ENCODE measurements at regions not wholly inside any gene's neighbourhood (a gene's known extent, or its start where the extent isn't known, plus 50 kb on each side); places are given as distances from the start of the nearest gene placed in this dataset.

- H3K9me3 ChIP-seq (ENCODE audit: control insufficient read depth, low read length), result no peaks in the 10 kb centered on the region
- no peaks in the 10 kb centered on the region for H3K36me3 ChIP-seq (ENCODE audit: control insufficient read depth, insufficient read depth, low read length)
- 100% methylated on average over 2 of the region's 3 CpGs; no CpG with 5 or more reads in 1 of the 2 experiments for WGBS, 2 experiments (ENCODE audit: insufficient coverage in 2 of 2)
- H3K4me1 ChIP-seq (ENCODE audit: control insufficient read depth, insufficient read depth, low read length, poor library complexity, severe bottlenecking), result no peaks in the 10 kb centered on the region
- H3K4me3 ChIP-seq (ENCODE audit: extremely low read depth, insufficient read depth, low read length, poor library complexity, severe bottlenecking), result no peak overlapping the region
- H3K27ac ChIP-seq (ENCODE audit: low read depth, low read length, severe bottlenecking), result no peak overlapping the region
Measured at GRCh38 chr12:83807871-83808270, 1104.7 kb downstream of the SLC6A15 start.

DNA sequence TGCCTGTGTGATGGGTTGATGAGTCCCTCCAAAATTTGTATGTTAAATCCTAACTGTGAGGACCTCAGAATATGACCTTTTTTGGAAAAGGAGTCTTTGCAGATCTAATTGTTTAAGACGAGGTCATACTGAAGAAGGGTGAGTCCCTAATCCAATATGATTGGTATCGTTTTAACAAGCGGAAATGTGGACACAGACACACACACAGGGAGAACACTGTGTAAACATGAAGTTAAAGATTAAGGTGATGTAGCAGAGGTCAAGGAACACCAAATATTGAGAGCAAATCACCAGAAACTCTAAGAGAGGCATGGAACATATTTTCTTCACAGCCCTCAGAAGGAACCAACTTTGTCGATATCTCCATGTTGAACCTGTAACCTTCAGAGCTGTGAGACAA lies 1106.7 kb downstream of the SLC6A15 start:
- Histone ChIP-seq H3K36me3 (ENCODE audit: control insufficient read depth, insufficient read depth, low read length) (no peaks in the 10 kb centered on the region), H3K9me3 (ENCODE audit: control insufficient read depth, low read length) (no peaks in the 10 kb centered on the region), H3K4me3 (ENCODE audit: extremely low read depth, insufficient read depth, low read length, poor library complexity, severe bottlenecking) (no peak overlapping the region), H3K4me1 (ENCODE audit: control insufficient read depth, insufficient read depth, low read length, poor library complexity, severe bottlenecking) (no peaks in the 10 kb centered on the region), H3K27ac (ENCODE audit: low read depth, low read length, severe bottlenecking) (no peak overlapping the region)
- 60 to 75% methylated on average over 1 to 3 of the region's 4 CpGs for WGBS, 2 experiments (ENCODE audit: insufficient coverage in 2 of 2)

DNA sequence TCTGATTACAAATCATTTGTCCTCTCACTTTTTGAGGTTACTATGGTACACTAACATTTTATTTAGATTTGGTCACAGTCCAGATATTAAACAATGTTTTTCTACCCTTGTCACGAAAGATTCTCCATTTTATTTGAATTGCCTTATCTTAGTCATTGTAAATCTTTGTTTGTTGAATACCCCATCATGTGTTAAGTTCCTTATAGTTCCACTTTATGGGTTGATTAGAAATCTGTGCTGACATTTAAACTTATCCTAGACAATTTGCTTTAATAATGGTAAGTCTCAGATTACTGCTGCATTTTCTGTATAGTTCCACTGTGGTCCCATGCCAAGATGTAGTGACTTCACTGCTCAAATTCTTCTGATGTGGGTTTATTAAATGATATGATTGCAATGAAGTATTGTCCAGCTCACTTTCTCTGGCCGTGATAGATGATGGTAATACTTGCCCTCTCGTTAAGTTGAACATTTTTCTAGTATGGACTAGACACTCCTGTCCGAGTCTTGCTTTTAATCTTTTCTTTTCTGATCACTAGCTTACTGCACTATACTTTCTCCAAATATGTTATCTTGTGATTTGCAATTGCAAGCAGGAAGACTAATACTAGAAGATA lies 1107.3 kb downstream of the SLC6A15 start:
- Histone ChIP-seq H3K36me3 (ENCODE audit: control insufficient read depth, insufficient read depth, low read length) (no peaks in the 10 kb centered on the region), H3K9me3 (ENCODE audit: control insufficient read depth, low read length) (no peaks in the 10 kb centered on the region), H3K27ac (ENCODE audit: low read depth, low read length, severe bottlenecking) (no peak overlapping the region), H3K4me1 (ENCODE audit: control insufficient read depth, insufficient read depth, low read length, poor library complexity, severe bottlenecking) (no peaks in the 10 kb centered on the region), H3K4me3 (ENCODE audit: extremely low read depth, insufficient read depth, low read length, poor library complexity, severe bottlenecking) (no peak overlapping the region)
- WGBS, 2 experiments (ENCODE audit: insufficient coverage in 2 of 2), result 92% methylated on average over 2 of the region's 4 CpGs; no CpG with 5 or more reads in 1 of the 2 experiments

DNA sequence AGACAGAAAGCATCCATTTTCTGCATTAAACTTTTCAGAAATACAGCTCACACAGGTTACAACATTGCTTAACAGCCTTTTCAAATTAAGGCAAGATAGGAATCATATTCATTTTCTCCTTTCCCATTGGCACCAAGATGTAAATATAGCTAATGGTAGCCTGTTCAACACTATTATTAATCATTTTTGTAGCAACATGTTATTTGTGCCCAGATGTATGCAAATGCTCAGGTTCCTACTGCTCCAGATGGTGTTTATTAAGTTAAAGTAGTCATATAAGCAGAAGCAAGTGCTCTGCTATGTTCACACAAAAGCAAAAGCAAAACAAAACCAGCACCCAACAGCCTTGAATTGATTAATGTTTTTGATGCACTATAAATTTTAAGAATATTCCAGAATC lies 1110.6 kb downstream of the SLC6A15 start:
- no peaks in the 10 kb centered on the region for H3K4me1 ChIP-seq (ENCODE audit: control insufficient read depth, insufficient read depth, low read length, poor library complexity, severe bottlenecking)

DNA sequence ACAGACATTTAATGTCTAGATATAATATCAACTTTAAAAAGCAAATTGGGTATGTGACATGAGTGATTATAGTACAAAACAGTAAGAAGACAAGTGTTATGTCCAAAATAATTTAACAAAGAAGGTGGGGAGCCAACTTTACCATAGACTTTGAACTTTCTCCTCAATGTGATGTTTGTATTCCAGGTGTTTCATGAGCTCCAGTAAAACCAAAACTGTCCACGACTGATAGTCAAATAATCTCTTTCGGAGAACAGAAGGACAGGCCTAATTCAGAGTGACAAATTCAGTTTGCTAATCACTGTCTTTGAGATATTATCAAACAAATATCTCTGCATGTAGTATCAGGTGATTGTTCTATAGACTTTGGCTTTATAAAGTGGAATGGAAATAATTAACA lies 1112.6 kb downstream of the SLC6A15 start:
- Histone ChIP-seq H3K36me3 (ENCODE audit: control insufficient read depth, insufficient read depth, low read length) (no peaks in the 10 kb centered on the region), H3K9me3 (ENCODE audit: control insufficient read depth, low read length) (no peaks in the 10 kb centered on the region), H3K4me3 (ENCODE audit: extremely low read depth, insufficient read depth, low read length, poor library complexity, severe bottlenecking) (no peak overlapping the region), H3K4me1 (ENCODE audit: control insufficient read depth, insufficient read depth, low read length, poor library complexity, severe bottlenecking) (no peaks in the 10 kb centered on the region), H3K27ac (ENCODE audit: low read depth, low read length, severe bottlenecking) (no peak overlapping the region)
- no CpG with 5 or more reads among the region's 2 CpGs for WGBS, 2 experiments (ENCODE audit: insufficient coverage in 2 of 2)

More for the DNA sequence above, 1110.6 kb downstream of the SLC6A15 start:
- H3K27ac ChIP-seq (ENCODE audit: low read depth, low read length, severe bottlenecking), result no peak overlapping the region
- no peak overlapping the region for H3K4me3 ChIP-seq (ENCODE audit: extremely low read depth, insufficient read depth, low read length, poor library complexity, severe bottlenecking)
- H3K9me3 ChIP-seq (ENCODE audit: control insufficient read depth, low read length), result no peaks in the 10 kb centered on the region
- H3K36me3 ChIP-seq (ENCODE audit: control insufficient read depth, insufficient read depth, low read length), result no peaks in the 10 kb centered on the region

DNA sequence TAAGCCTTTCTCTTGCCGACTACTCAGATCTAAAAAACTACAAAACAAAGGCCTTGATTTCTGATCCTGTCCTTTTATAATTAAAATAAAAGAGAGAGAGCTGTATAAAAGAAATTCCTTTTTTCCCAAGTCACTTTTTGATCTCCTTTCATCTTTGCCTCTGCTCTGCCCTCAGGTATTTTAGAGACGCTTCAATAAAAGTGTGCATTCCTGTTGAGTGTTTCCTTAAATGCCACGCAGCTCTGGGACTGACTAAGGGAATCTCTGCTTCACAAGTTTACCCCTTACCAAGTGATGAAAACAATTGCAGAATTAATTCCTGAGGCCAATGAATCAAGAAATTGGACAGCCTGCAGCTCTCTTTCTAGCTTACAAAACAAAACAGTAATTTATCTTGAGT lies 1109.8 kb downstream of the TMTC2 start:
- WGBS, 2 experiments (ENCODE audit: insufficient coverage in 2 of 2), result 65% methylated on average over 2 of the region's 3 CpGs; no CpG with 5 or more reads in 1 of the 2 experiments
- no peaks in the 10 kb centered on the region for H3K4me1 ChIP-seq (ENCODE audit: control insufficient read depth, insufficient read depth, low read length, poor library complexity, severe bottlenecking)
- no peaks in the 10 kb centered on the region for H3K36me3 ChIP-seq (ENCODE audit: control insufficient read depth, insufficient read depth, low read length)
- H3K9me3 ChIP-seq (ENCODE audit: control insufficient read depth, low read length), result no peaks in the 10 kb centered on the region
- H3K4me3 ChIP-seq (ENCODE audit: extremely low read depth, insufficient read depth, low read length, poor library complexity, severe bottlenecking), result no peak overlapping the region
- H3K27ac ChIP-seq (ENCODE audit: low read depth, low read length, severe bottlenecking), result no peak overlapping the region

DNA sequence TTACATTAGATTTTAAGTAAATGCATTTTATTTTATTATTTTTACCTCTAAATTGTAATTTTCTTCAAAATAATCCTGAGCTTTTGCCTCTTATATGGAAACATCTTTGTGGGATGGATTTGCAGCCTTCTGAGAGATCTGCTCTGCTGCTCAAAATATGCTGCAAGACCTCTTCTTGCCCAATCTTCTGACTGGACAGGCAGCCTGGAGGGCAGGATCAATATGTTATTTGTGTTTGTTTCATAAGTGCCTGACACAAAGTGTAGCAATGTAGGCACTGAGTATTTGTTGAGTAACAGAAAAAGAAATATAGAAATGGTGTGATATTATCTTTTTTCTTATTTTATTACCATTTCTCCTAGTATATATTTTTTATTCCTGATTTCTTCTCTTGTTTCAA lies 1106.9 kb downstream of the TMTC2 start:
- Histone ChIP-seq H3K9me3 (ENCODE audit: control insufficient read depth, low read length) (no peaks in the 10 kb centered on the region), H3K4me1 (ENCODE audit: control insufficient read depth, insufficient read depth, low read length, poor library complexity, severe bottlenecking) (no peaks in the 10 kb centered on the region), H3K4me3 (ENCODE audit: extremely low read depth, insufficient read depth, low read length, poor library complexity, severe bottlenecking) (no peak overlapping the region), H3K27ac (ENCODE audit: low read depth, low read length, severe bottlenecking) (no peak overlapping the region), H3K36me3 (ENCODE audit: control insufficient read depth, insufficient read depth, low read length) (no peaks in the 10 kb centered on the region)

- H3K9me3 ChIP-seq (ENCODE audit: control insufficient read depth, low read length), result no peaks in the 10 kb centered on the region
- no peaks in the 10 kb centered on the region for H3K36me3 ChIP-seq (ENCODE audit: control insufficient read depth, insufficient read depth, low read length)
- no peaks in the 10 kb centered on the region for H3K4me1 ChIP-seq (ENCODE audit: control insufficient read depth, insufficient read depth, low read length, poor library complexity, severe bottlenecking)
- no peak overlapping the region for H3K4me3 ChIP-seq (ENCODE audit: extremely low read depth, insufficient read depth, low read length, poor library complexity, severe bottlenecking)
- WGBS, 2 experiments (ENCODE audit: insufficient coverage in 2 of 2), result 89 to 93% methylated on average over 3 to 4 of the region's 7 CpGs
- H3K27ac ChIP-seq (ENCODE audit: low read depth, low read length, severe bottlenecking), result no peak overlapping the region
Measured at GRCh38 chr12:83784298-83784890, 1097.7 kb downstream of the TMTC2 start.

- Histone ChIP-seq H3K4me1 (ENCODE audit: control insufficient read depth, insufficient read depth, low read length, poor library complexity, severe bottlenecking) (no peaks in the 10 kb centered on the region), H3K4me3 (ENCODE audit: extremely low read depth, insufficient read depth, low read length, poor library complexity, severe bottlenecking) (no peak overlapping the region), H3K9me3 (ENCODE audit: control insufficient read depth, low read length) (no peaks in the 10 kb centered on the region), H3K27ac (ENCODE audit: low read depth, low read length, severe bottlenecking) (no peak overlapping the region), H3K36me3 (ENCODE audit: control insufficient read depth, insufficient read depth, low read length) (no peaks in the 10 kb centered on the region)
- no CpG with 5 or more reads among the region's 2 CpGs for WGBS, 2 experiments (ENCODE audit: insufficient coverage in 2 of 2)
Measured at GRCh38 chr12:83779526-83779925, 1092.8 kb downstream of the TMTC2 start.

DNA sequence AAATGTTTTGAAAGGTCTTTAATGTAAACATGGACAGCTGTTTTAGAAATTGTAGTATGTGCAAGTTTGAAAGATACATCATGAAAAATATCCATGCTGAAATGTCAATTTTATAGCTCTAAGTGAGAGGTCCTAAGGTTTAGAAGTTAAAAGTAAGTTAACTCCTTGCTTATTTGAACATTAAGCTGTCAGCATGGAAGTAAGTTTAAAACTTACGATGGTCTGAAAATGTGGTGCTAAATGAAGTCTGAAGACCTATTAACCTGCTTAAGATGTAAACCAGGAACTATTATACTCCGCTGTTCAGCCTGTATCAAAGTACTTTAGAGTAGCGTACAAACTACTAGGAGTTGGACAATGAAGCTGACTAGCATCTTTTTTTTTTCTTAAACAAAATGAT lies 1082.4 kb downstream of the TMTC2 start:
- Histone ChIP-seq H3K36me3 (ENCODE audit: control insufficient read depth, insufficient read depth, low read length) (no peaks in the 10 kb centered on the region), H3K27ac (ENCODE audit: low read depth, low read length, severe bottlenecking) (no peak overlapping the region), H3K4me3 (ENCODE audit: extremely low read depth, insufficient read depth, low read length, poor library complexity, severe bottlenecking) (no peak overlapping the region), H3K9me3 (ENCODE audit: control insufficient read depth, low read length) (no peaks in the 10 kb centered on the region), H3K4me1 (ENCODE audit: control insufficient read depth, insufficient read depth, low read length, poor library complexity, severe bottlenecking) (no peaks in the 10 kb centered on the region)
- WGBS, 2 experiments (ENCODE audit: insufficient coverage in 2 of 2), result 83 to 100% methylated on average over 1 of the region's 3 CpGs

DNA sequence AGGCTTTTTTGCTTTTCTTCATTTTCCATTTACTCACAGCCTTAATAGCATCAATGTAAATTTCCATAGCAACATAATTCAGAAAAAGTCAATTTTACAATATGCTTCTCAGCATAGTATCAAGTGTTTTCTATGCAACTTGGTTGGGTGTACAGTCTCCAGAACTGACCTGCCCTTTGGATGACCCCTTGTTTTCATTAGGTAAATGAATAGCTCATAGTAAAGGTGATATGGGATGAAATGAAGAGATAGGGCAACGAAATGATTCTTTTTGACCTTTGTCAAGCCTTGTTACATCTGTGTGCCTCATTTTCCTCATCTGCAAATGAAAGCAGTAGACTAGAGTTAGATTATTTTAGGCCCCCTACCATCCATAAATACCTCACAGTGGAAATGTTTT lies 1081.0 kb downstream of the TMTC2 start:
- H3K4me3 ChIP-seq (ENCODE audit: extremely low read depth, insufficient read depth, low read length, poor library complexity, severe bottlenecking), result no peak overlapping the region
- WGBS, 2 experiments (ENCODE audit: insufficient coverage in 2 of 2), result no CpG with 5 or more reads among the region's 1 CpG

More for the DNA sequence above, 1081.0 kb downstream of the TMTC2 start:
- no peaks in the 10 kb centered on the region for H3K9me3 ChIP-seq (ENCODE audit: control insufficient read depth, low read length)
- no peaks in the 10 kb centered on the region for H3K4me1 ChIP-seq (ENCODE audit: control insufficient read depth, insufficient read depth, low read length, poor library complexity, severe bottlenecking)
- H3K27ac ChIP-seq (ENCODE audit: low read depth, low read length, severe bottlenecking), result no peak overlapping the region
- no peaks in the 10 kb centered on the region for H3K36me3 ChIP-seq (ENCODE audit: control insufficient read depth, insufficient read depth, low read length)

Measured in mesodermal cell (in vitro differentiated cells).